ENCODE measurements at regions not wholly inside any gene's neighbourhood (a gene's known extent, or its start where the extent isn't known, plus 50 kb on each side); places are given as distances from the start of the nearest gene placed in this dataset.

- Histone ChIP-seq H3K27me3 (no peaks in the 10 kb centered on the region), H3K4me1 (no peaks in the 10 kb centered on the region), H3K4me3 (no peak overlapping the region), H3K36me3 (no peaks in the 10 kb centered on the region), H3K27ac (no peak overlapping the region), H3K9me3 (peaks cover 0 to 6% of the 10 kb centered on the region in 2 donors)
- intact Hi-C loops (cut with DNase I), result no loop called here
- ATAC-seq (no peak), DNase-seq (no peak)
- TF ChIP-seq CTCF (IDR thresholded peaks at IDR 0.05), result no peak
Observed at GRCh38 chr20:21994203-21994602, 288.7 kb downstream of the PAX1 start.

- no peak overlapping the region for H3K4me3 ChIP-seq
- no peak overlapping the region for H3K27ac ChIP-seq
- no peaks in the 10 kb centered on the region for H3K36me3 ChIP-seq
- ATAC-seq, result no peak
- TF ChIP-seq CTCF (IDR thresholded peaks at IDR 0.05), result no peak
- intact Hi-C loops (cut with DNase I), result no loop called here
- no peaks in the 10 kb centered on the region for H3K4me1 ChIP-seq
- peaks cover 0 to 7% of the 10 kb centered on the region in 2 donors for H3K9me3 ChIP-seq
- no peak for DNase-seq
- H3K27me3 ChIP-seq, result no peaks in the 10 kb centered on the region
Observed at GRCh38 chr20:21982559-21982958, 277.1 kb downstream of the PAX1 start.

GRCh38 chr20:21981597-21982344 lies 276.3 kb downstream of the PAX1 start:
- no peak for ATAC-seq
- Histone ChIP-seq H3K36me3 (no peaks in the 10 kb centered on the region), H3K9me3 (peaks cover 0 to 11% of the 10 kb centered on the region in 2 donors), H3K4me3 (no peak overlapping the region), H3K27me3 (no peaks in the 10 kb centered on the region), H3K4me1 (no peaks in the 10 kb centered on the region), H3K27ac (no peak overlapping the region)
- no peak for TF ChIP-seq CTCF (IDR thresholded peaks at IDR 0.05)
- DNase-seq, result no peak
- intact Hi-C loops (cut with DNase I), result no loop called here

GRCh38 chr20:21981179-21981578 lies 275.7 kb downstream of the PAX1 start:
- H3K4me1 ChIP-seq, result no peaks in the 10 kb centered on the region
- no peak for TF ChIP-seq CTCF (IDR thresholded peaks at IDR 0.05)
- no peak for DNase-seq
- intact Hi-C loops (cut with DNase I), result no loop called here
- peaks cover 0 to 11% of the 10 kb centered on the region in 2 donors for H3K9me3 ChIP-seq
- H3K36me3 ChIP-seq, result no peaks in the 10 kb centered on the region
- H3K27ac ChIP-seq, result no peak overlapping the region
- no peak overlapping the region for H3K4me3 ChIP-seq
- H3K27me3 ChIP-seq, result no peaks in the 10 kb centered on the region
- no peak for ATAC-seq

GRCh38 chr20:21971436-21971835 lies 266.0 kb downstream of the PAX1 start:
- no peak for ATAC-seq
- Histone ChIP-seq H3K27me3 (no peaks in the 10 kb centered on the region), H3K4me3 (no peak overlapping the region), H3K9me3 (peaks cover 0 to 16% of the 10 kb centered on the region in 2 donors), H3K27ac (no peak overlapping the region), H3K36me3 (no peaks in the 10 kb centered on the region), H3K4me1 (no peaks in the 10 kb centered on the region)
- no peak for DNase-seq
- TF ChIP-seq CTCF (IDR thresholded peaks at IDR 0.05), result no peak
- intact Hi-C loops (cut with DNase I), result no loop called here

Data from left lung (tissue), 4 donors.